HG02852 (cell line): ENCODE measurements at regions not wholly inside any gene's neighbourhood (a gene's known extent, or its start where the extent isn't known, plus 50 kb on each side); places are given as distances from the start of the nearest gene placed in this dataset.

ENCODE experiments used
- ATAC-seq: cut with Tn5 transposase; IDR thresholded peaks from one replicate; pipeline ENCODE4 v1.9.1; 2021; ENCODE audit warnings: mild to moderate bottlenecking, moderate library complexity; ENCODE audit not compliant: unreplicated experiment

DNA sequence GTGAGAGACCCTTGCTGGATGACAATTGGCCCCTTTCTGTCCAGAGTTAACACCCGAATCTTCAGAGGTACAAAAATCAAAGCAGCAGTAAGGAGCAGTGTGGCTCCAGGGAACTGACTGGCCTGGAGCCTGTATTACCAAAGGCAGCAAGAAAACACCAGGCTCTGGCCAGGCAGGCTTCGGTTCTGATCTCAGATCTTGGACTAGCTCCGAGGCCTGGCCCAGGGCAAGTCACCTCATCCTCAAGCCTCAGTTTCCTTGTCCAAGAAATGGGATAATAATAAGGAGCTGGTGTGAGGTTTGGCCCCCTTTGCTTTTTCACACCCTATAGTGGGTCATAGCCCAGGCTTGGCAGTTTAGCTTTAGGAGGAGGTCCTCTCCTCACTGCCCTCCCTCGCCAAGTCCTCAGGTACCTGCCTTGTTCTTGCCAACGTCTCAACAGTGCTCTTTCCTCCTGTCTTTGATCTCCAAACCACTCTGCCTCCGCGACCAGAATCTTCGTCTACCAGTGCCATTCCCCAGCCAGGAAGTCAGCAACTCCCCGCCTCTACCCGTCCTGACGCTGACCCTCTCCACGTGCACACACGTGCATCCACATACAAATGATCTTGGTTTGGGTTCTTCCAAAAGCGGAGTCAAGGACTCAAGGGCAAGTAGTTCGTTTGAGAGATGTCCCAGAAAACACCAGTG is 82.6 kb upstream of the TLE3 start:
- no peak for ATAC-seq

GRCh38 chr15:70179309-70179892 is 81.7 kb upstream of the TLE3 start:
- no peak for ATAC-seq

GRCh38 chr15:70178335-70179084 is 80.8 kb upstream of the TLE3 start:
- ATAC-seq: no peak

- ATAC-seq: no peak
Observed at GRCh38 chr15:70172566-70173225, 75.0 kb upstream of the TLE3 start.

- no peak for ATAC-seq
Observed at GRCh38 chr15:70172124-70172523, 74.4 kb upstream of the TLE3 start.

DNA sequence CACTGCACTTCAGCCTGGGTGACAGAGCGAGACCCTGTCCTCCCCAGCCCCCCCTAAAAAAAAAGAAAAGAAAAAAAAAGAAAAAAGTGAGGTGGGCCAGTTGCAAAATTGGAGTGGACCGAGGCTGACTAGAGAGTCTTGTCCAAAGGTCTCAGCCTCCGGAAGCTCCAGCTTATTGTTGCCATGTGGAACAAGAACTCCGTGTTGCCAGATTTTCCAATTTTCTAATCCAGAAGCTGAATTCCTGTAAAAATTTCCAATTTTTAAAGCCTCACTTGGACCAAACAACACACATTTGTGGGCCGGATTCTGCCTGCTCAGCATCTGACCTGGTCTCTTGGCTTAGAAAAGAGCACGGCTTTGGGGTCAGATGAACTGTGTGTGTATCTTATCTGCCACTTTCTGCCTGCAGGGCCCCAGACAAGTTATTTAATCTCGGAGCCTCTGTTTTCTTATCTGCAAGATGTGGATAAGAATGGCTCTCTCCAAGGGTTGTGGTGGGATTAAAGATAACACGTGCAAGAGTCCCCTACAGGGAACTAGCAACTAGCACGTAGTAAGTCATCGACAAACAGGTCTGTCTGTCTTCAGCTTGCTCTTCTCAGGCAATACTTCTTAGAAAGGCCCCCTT is 73.7 kb upstream of the TLE3 start:
- no peak for ATAC-seq

DNA sequence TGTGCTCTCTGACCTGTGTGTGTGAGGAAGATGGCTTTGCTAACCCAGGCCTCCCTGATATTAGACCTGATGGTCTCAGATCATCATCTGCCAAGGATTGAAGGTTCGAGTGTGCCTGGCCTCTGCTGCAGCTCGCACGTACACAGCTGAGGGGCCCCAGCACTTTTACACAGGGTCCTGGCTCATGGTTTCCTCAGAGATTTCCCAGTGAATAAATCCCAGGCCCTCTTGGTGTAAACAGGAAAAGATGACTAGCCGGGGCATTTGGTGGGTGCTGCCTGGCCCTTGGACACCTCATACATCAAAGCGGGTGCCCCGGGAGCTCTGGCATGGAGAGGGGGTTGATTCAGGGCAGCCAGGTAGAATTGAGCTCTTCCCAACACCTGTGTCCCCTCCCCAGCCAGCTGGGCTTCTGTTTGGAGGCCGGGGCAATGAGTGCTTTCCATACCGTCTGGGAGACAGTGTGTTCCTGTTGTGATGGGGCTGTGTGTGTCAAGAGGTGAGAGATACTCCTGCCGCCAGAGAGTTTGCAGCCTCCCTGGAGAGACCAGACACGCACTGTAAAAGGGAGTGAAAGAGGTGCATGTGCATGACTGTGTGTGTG is 72.5 kb upstream of the TLE3 start:
- ATAC-seq: no peak

DNA sequence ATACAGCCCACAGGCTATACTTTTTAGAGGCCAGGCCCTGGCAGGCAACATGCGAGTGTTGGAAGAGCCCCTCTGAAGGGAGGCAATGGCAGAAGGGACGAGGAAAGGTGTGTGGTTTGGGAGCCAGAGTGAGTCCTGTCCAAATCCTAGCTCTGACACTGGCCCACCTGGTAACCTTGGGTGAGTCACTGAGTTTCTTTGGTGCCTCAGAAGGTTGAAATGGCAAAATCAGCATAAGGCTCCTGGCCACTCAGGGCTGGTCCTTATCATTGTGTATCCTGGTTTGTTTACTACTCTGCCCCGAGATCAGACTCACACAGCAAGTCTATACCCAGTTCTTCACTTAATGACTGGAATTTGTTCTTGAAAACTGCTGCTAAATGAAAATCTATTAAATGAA is 71.4 kb upstream of the TLE3 start:
- no peak for ATAC-seq

GRCh38 chr15:70167155-70167554 is 69.4 kb upstream of the TLE3 start:
- ATAC-seq: no peak

DNA sequence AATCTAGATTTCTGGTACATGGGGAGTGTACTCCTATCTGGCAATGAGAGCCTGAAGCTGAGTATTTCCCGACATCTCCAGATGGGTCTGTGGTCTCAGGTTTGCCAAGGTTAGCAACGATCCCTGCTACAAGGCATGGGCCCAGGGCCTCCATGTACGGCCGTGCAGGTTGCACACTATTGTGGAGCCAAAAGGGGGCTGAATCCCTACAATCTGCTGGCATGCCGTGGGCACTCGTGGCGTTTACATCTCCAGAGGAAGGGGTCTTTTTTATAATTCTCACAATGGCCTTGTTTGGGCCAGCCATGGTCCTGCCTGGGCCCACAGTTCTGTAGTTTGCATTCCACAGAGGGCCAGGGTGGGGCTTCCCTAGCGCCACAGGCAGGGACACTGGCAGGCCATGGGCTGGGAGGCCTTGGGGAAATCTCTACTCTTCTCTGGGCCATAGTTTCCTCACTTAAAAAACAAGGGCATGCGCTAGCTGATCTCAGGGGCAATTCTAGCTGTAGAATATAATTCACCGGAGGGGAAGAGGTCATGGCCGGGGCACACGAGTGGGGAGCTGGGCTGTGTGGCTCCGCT is 68.9 kb upstream of the TLE3 start:
- no peak for ATAC-seq

DNA sequence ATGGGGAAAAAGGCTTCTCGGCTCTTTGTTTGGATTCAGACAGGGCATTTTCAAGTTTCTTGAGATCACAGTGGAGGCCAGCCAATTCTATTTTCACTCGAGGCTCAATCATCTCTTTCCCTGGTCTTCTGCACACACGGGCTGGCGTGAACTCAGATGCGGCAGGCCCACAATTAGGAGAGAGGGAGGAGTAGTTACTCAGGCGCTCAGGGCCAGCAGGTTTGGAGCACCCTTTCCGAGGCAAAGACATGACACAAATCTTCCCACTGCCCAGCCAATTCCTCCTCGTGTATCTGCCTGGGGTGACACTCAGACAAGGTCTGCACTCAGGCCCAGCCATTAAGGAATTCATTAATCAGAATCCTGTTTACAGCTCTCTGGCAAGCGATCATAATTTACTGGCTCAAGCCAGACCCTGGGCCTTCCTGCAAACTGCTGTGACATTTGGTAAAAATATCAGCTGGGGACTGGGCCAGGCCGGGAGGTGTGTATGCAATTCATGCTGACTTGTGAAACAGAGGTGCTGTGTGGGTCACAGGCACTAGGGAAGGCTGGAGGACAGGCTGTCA is 68.1 kb upstream of the TLE3 start:
- ATAC-seq: no peak

- ATAC-seq: no peak
Observed at GRCh38 chr15:70164910-70165715, 67.4 kb upstream of the TLE3 start.

GRCh38 chr15:70164156-70164900 is 66.6 kb upstream of the TLE3 start:
- no peak for ATAC-seq

DNA sequence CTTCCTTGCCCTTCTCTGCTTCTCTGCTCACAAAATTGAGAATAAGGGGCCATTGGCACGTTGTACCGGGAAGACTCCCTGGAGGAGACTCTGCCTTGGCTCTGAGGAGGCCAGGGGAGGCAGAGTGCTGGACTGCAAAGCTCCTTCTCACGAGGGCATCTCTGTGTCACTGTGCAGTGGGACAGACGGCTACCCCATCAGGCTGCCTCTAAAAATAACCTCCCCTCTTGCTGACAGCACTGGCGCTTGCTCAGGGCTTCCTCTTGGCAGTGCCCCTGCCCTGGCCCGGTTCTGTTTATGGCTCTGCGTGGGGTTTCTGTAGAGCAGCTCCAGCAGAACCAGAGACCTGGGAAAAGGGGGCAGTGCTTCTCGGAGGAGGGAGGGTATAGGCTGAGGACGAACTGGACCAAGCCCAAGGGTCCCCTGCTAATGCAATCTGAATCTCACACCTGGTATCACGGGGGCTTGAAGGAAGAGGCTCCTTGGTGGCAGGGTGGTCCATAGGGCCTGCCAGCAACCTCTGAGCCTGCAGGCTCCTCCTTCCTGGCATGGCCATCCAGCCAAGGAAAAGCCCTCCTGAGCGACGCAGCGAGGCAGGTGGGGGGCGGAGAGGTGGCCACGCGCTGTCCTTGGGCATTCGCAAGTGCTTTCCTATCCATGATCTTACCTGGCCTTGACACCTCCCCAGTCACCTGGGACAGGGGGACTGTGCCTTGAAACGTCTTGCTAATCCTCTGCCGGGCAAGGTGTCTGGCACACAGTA is 63.3 kb upstream of the TLE3 start:
- no peak for ATAC-seq

DNA sequence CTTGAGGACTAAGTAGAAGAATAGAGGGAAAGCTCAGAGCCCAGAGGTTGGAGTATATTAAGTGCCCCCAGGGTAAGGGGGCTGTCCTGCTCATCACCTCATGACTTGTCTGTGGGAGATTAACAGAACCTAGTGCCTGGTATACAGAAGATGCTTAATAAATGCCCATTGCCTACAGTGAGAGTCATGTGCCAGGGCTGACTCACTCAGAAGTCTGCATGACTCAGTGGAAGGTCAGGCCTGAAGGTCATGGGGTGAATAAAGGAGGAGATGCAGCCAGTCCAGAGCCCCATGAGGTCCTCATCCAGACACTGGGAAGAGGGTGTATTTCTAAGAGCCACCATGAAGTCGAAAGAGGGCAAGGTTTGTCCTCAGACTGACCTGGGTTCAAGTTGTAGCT is 62.5 kb upstream of the TLE3 start:
- no peak for ATAC-seq

- ATAC-seq: no peak
Observed at GRCh38 chr15:70159713-70160009, 61.9 kb upstream of the TLE3 start.

- ATAC-seq: no peak
Observed at GRCh38 chr15:70159001-70159712, 61.4 kb upstream of the TLE3 start.
